CD14-positive monocyte (primary cell): ENCODE measurements at regions not wholly inside any gene's neighbourhood (a gene's known extent, or its start where the extent isn't known, plus 50 kb on each side); places are given as distances from the start of the nearest gene placed in this dataset.

Experiments
- DNase-seq, 3 donors: peaks; one replicate each; pipeline ENCODE4 v3.0.0-alpha.2; 2011 to 2022
- H2AFZ ChIP-seq: 2 replicates; pipeline ENCODE4 v1.6.0; 2012; ENCODE audit warnings: mild to moderate bottlenecking, low read depth, low read length, inconsistent platforms; ENCODE audit not compliant: insufficient read depth, poor library complexity, severe bottlenecking
- H3K27ac ChIP-seq, 2 donors: 1 replicate in 1 of 2; 2 replicates in 1 of 2; pipeline ENCODE4 v1.5.1; 2012 to 2013; ENCODE audit warnings: low read length in 2 of 2, control low read depth in 1 of 2, inconsistent platforms in 1 of 2, low read depth in 1 of 2, mild to moderate bottlenecking in 1 of 2
- H3K27me3 ChIP-seq, 2 donors: one replicate each; pipeline versions ENCODE4 v1.6.0 to v1.6.1; 2011 to 2013; ENCODE audit warnings: low read length in 2 of 2; ENCODE audit not compliant: control insufficient read depth in 2 of 2, insufficient read depth in 2 of 2
- H3K36me3 ChIP-seq, 2 donors: replicated peaks in 1 of 2; 1 replicate in 1 of 2; 2 replicates in 1 of 2; pipeline versions ENCODE4 v1.5.1 to v1.6.1; 2012 to 2013; ENCODE audit warnings: low read length in 2 of 2, control low read depth in 1 of 2, inconsistent platforms in 1 of 2, mild to moderate bottlenecking in 1 of 2; ENCODE audit not compliant: insufficient read depth in 2 of 2, control insufficient read depth in 1 of 2
- H3K4me1 ChIP-seq, 2 donors: 1 replicate in 1 of 2; 2 replicates in 1 of 2; pipeline versions ENCODE4 v1.5.1 to v1.6.1; 2012 to 2013; ENCODE audit warnings: low read length in 2 of 2, control low read depth in 1 of 2, inconsistent platforms in 1 of 2, mild to moderate bottlenecking in 1 of 2, moderate library complexity in 1 of 2; ENCODE audit not compliant: insufficient read depth in 2 of 2, control insufficient read depth in 1 of 2
- H3K4me2 ChIP-seq: replicated peaks from 2 replicates; pipeline ENCODE3; 2012; ENCODE audit warnings: low read length, moderate library complexity, mild to moderate bottlenecking; ENCODE audit not compliant: poor library complexity, severe bottlenecking; ENCODE audit errors: extremely low read depth
- H3K4me3 ChIP-seq, 3 experiments: fragments of 200-600 bp in 1 of 3; sonication (generic) in 1 of 3; replicated peaks in 1 of 3; 1 replicate in 2 of 3; 2 replicates in 1 of 3; pipeline ENCODE4 v1.5.1; 2011 to 2013; ENCODE audit warnings: low read length in 3 of 3, mild to moderate bottlenecking in 3 of 3, control low read depth in 2 of 3, low read depth in 2 of 3, inconsistent platforms in 1 of 3, moderate library complexity in 1 of 3
- H3K79me2 ChIP-seq: 2 replicates; pipeline ENCODE4 v1.6.0; 2012; ENCODE audit warnings: mild to moderate bottlenecking, control low read depth, inconsistent platforms, low read length, moderate library complexity; ENCODE audit not compliant: insufficient read depth
- H3K9ac ChIP-seq: 2 replicates; pipeline ENCODE4 v1.6.0; 2017; ENCODE audit warnings: low read length, mild to moderate bottlenecking; ENCODE audit not compliant: insufficient read depth, poor library complexity, severe bottlenecking
- H3K9me3 ChIP-seq, 2 donors: replicated peaks in 1 of 2; 1 replicate in 1 of 2; 2 replicates in 1 of 2; pipeline versions ENCODE4 v1.5.1 to v1.6.1; 2012 to 2013; ENCODE audit warnings: low read length in 2 of 2, control low read depth in 1 of 2; ENCODE audit not compliant: control insufficient read depth in 1 of 2, insufficient read depth in 1 of 2
- H4K20me1 ChIP-seq: 2 replicates; pipeline ENCODE4 v1.6.0; 2012; ENCODE audit warnings: mild to moderate bottlenecking, low read length, control low read depth, moderate library complexity; ENCODE audit not compliant: insufficient read depth
- H3K27ac Mint-ChIP-seq, 7 donors: one replicate each; pipeline ENCODE4 v1.8.0; 2020; ENCODE audit warnings: mild to moderate bottlenecking in 7 of 7, mixed read lengths in 7 of 7, moderate library complexity in 6 of 7, inconsistent platforms in 2 of 7
- H3K27me3 Mint-ChIP-seq, 3 donors: one replicate each; pipeline ENCODE4 v1.8.0; 2021 to 2022; ENCODE audit warnings: low read depth in 3 of 3, mild to moderate bottlenecking in 3 of 3, mixed read lengths in 3 of 3, moderate library complexity in 3 of 3, inconsistent platforms in 1 of 3
- H3K36me3 Mint-ChIP-seq, 2 donors: one replicate each; pipeline ENCODE4 v1.8.0; 2020; ENCODE audit warnings: mixed read lengths in 2 of 2, inconsistent platforms in 1 of 2, mild to moderate bottlenecking in 1 of 2
- H3K4me1 Mint-ChIP-seq: one replicate; pipeline ENCODE4 v1.8.0; 2020; ENCODE audit warnings: mild to moderate bottlenecking, mixed read lengths
- H3K4me3 Mint-ChIP-seq, 2 donors: one replicate each; pipeline ENCODE4 v1.8.0; 2020; ENCODE audit warnings: mild to moderate bottlenecking in 2 of 2, mixed read lengths in 2 of 2, moderate library complexity in 1 of 2
- H3K9me3 Mint-ChIP-seq, 7 donors: one replicate each; pipeline ENCODE4 v1.8.0; 2020 to 2022; ENCODE audit warnings: mixed read lengths in 7 of 7, mild to moderate bottlenecking in 6 of 7, moderate library complexity in 6 of 7, inconsistent platforms in 2 of 7
- CTCF ChIP-seq: fragments of 200-600 bp; IDR thresholded peaks from one replicate; pipeline ENCODE4 v1.8.0; 2022; ENCODE audit warnings: antibody characterized with exemption, mild to moderate bottlenecking
- WGBS: methylation state at CpG from one replicate; pipeline ENCODE4 v1.1.5; 2013; ENCODE audit warnings: missing lambda C conversion rate; ENCODE audit not compliant: insufficient coverage; 5-methylcytosine and 5-hydroxymethylcytosine counted together
- intact Hi-C, 2 donors: fragments of 100-400 bp; cut with micrococcal nuclease; formaldehyde crosslinking; loops; one replicate each; pipeline versions ENCODE4 v1.15.0 to v1.15.1; 2023

- H3K27me3 Mint-ChIP-seq, result peaks cover 21 to 36% (median 30%) of the 10 kb centered on the region in 3 donors
- Histone ChIP-seq H3K4me2 (no peak overlapping the region), H3K27ac (no peak overlapping the region), H2AFZ (no peak overlapping the region), H3K4me1 (peaks cover 27 to 43% of the 10 kb centered on the region in 2 donors), H4K20me1 (no peaks in the 10 kb centered on the region), H3K9me3 (no peaks in the 10 kb centered on the region), H3K36me3 (no peaks in the 10 kb centered on the region), H3K27me3 (peaks cover 27 to 33% of the 10 kb centered on the region in 2 donors), H3K9ac (no peak overlapping the region), H3K79me2 (no peaks in the 10 kb centered on the region), H3K4me3 (no peak overlapping the region)
- intact Hi-C loops, result no loop called here
- no peak overlapping the region for H3K27ac Mint-ChIP-seq
- no peak overlapping the region for H3K4me3 Mint-ChIP-seq
- peaks cover 0 to 3% of the 10 kb centered on the region in 2 donors for H3K36me3 Mint-ChIP-seq
- DNase-seq, result no peak
- no peak for TF ChIP-seq CTCF
- no CpG with 5 or more reads among the region's 5 CpGs for WGBS
- peaks cover 0 to 8% (median 0%) of the 10 kb centered on the region in 7 donors for H3K9me3 Mint-ChIP-seq
- H3K4me1 Mint-ChIP-seq, result peaks cover 32% of the 10 kb centered on the region
These were observed 142.4 kb upstream of the ETS2 start for GRCh38 chr21:38663282-38663681.

- Mint-ChIP-seq H3K27me3 (peaks cover 18 to 33% (median 27%) of the 10 kb centered on the region in 3 donors), H3K9me3 (peaks cover 0 to 8% (median 0%) of the 10 kb centered on the region in 7 donors), H3K4me1 (peaks cover 39% of the 10 kb centered on the region), H3K36me3 (peaks cover 0 to 3% of the 10 kb centered on the region in 2 donors), H3K27ac (no peak overlapping the region), H3K4me3 (peak overlapping the region in 1 of 2 donors; percentile 17)
- TF ChIP-seq CTCF, result no peak
- Histone ChIP-seq H3K4me1 (peaks cover 30 to 49% of the 10 kb centered on the region in 2 donors), H3K27ac (no peak overlapping the region), H3K27me3 (peaks cover 23 to 29% of the 10 kb centered on the region in 2 donors), H3K36me3 (no peaks in the 10 kb centered on the region), H3K79me2 (no peaks in the 10 kb centered on the region), H2AFZ (no peak overlapping the region), H4K20me1 (no peaks in the 10 kb centered on the region), H3K4me2 (no peak overlapping the region), H3K9me3 (no peaks in the 10 kb centered on the region), H3K4me3 (no peak overlapping the region), H3K9ac (no peak overlapping the region)
- intact Hi-C loops, result no loop called here
- WGBS, result 84% methylated on average over 3 of the region's 4 CpGs
- DNase-seq, result no peak
These were observed 141.4 kb upstream of the ETS2 start for GRCh38 chr21:38664315-38664714.
